Fibroblast of lung (primary cell): ENCODE measurements at regions not wholly inside any gene's neighbourhood (a gene's known extent, or its start where the extent isn't known, plus 50 kb on each side); places are given as distances from the start of the nearest gene placed in this dataset.

Experiments
- DNase-seq, 2 donors: peaks; one replicate each; pipeline versions ENCODE4 v3.0.0 to v3.0.0-alpha.2; 2010; ENCODE audit warnings: low read depth in 2 of 2
- H2AFZ ChIP-seq: 2 replicates; pipeline ENCODE4 v1.5.1; 2012; ENCODE audit warnings: low read length, control low read depth, inconsistent platforms
- H3K27ac ChIP-seq: 2 replicates; pipeline ENCODE4 v1.5.1; 2011; ENCODE audit warnings: low read length, control low read depth; ENCODE audit not compliant: insufficient read depth
- H3K27me3 ChIP-seq: 2 replicates; pipeline ENCODE4 v1.5.1; 2011; ENCODE audit warnings: mild to moderate bottlenecking, low read length; ENCODE audit not compliant: control insufficient read depth, insufficient read depth
- H3K36me3 ChIP-seq: 2 replicates; pipeline ENCODE4 v1.5.1; 2011; ENCODE audit warnings: low read length; ENCODE audit not compliant: control insufficient read depth, insufficient read depth
- H3K4me1 ChIP-seq: 2 replicates; pipeline ENCODE4 v1.5.1; 2011; ENCODE audit warnings: low read length; ENCODE audit not compliant: control insufficient read depth, insufficient read depth; ENCODE audit errors: extremely low read depth
- H3K4me2 ChIP-seq: 2 replicates; pipeline ENCODE4 v1.5.1; 2011; ENCODE audit warnings: low read length, control low read depth; ENCODE audit not compliant: insufficient read depth; ENCODE audit errors: extremely low read depth
- H3K4me3 ChIP-seq, 4 experiments: fragments of 200-600 bp in 1 of 4; sonication (generic) in 1 of 4; replicated peaks in 1 of 4; 2 replicates each; pipeline ENCODE4 v1.5.1; 2011 to 2016; ENCODE audit warnings: low read length in 4 of 4, low read depth in 3 of 4, mild to moderate bottlenecking in 3 of 4, control low read depth in 2 of 4, inconsistent platforms in 1 of 4, mixed read lengths in 1 of 4; ENCODE audit not compliant: insufficient read depth in 1 of 4; ENCODE audit errors: control extremely low read depth in 1 of 4
- H3K79me2 ChIP-seq: 2 replicates; pipeline ENCODE4 v1.5.1; 2012; ENCODE audit warnings: mild to moderate bottlenecking, low read length, inconsistent platforms; ENCODE audit not compliant: control insufficient read depth, insufficient read depth
- H3K9ac ChIP-seq: 2 replicates; pipeline ENCODE4 v1.5.1; 2011; ENCODE audit warnings: mild to moderate bottlenecking, low read length, control low read depth; ENCODE audit not compliant: insufficient read depth
- H3K9me3 ChIP-seq: 2 replicates; pipeline ENCODE4 v1.5.1; 2012; ENCODE audit warnings: low read depth, low read length; ENCODE audit not compliant: control insufficient read depth, insufficient read depth
- H4K20me1 ChIP-seq: 2 replicates; pipeline ENCODE4 v1.5.1; 2011; ENCODE audit warnings: low read length; ENCODE audit not compliant: control insufficient read depth, insufficient read depth; ENCODE audit errors: extremely low read depth
- CTCF ChIP-seq, 2 donors: IDR thresholded peaks in 1 of 2; conservative IDR thresholded peaks in 1 of 2; 1 replicate in 1 of 2; 2 replicates in 1 of 2; pipeline ENCODE4 v1.5.1; 2011 to 2012; ENCODE audit warnings: low read length in 2 of 2, control low read depth in 1 of 2, inconsistent platforms in 1 of 2, low read depth in 1 of 2, mild to moderate bottlenecking in 1 of 2
- EZH2 ChIP-seq: IDR thresholded peaks from 2 replicates; pipeline ENCODE4 v1.5.1; 2012; ENCODE audit warnings: low read length, control low read depth, mild to moderate bottlenecking; ENCODE audit errors: missing control alignments

GRCh38 chr6:156650896-156651390 is 126.2 kb upstream of the ARID1B start:
- H3K27ac ChIP-seq: no peak overlapping the region
- no peaks in the 10 kb centered on the region for H3K27me3 ChIP-seq
- no peak for TF ChIP-seq CTCF (conservative IDR thresholded peaks at IDR 0.05 in 1 of 2, IDR thresholded peaks at IDR 0.05 in 1 of 2; ENCODE audit: low read depth in 1 of 2, low read length in 2 of 2)
- no peak for TF ChIP-seq EZH2
- no peak for DNase-seq
- no peaks in the 10 kb centered on the region for H3K9me3 ChIP-seq
- no peak overlapping the region for H3K4me3 ChIP-seq
- H3K4me1 ChIP-seq: no peaks in the 10 kb centered on the region
- no peaks in the 10 kb centered on the region for H3K36me3 ChIP-seq
- H3K79me2 ChIP-seq: no peaks in the 10 kb centered on the region
- no peaks in the 10 kb centered on the region for H4K20me1 ChIP-seq
- H3K4me2 ChIP-seq: no peak overlapping the region
- no peak overlapping the region for H3K9ac ChIP-seq
- H2AFZ ChIP-seq: no peak overlapping the region

DNA sequence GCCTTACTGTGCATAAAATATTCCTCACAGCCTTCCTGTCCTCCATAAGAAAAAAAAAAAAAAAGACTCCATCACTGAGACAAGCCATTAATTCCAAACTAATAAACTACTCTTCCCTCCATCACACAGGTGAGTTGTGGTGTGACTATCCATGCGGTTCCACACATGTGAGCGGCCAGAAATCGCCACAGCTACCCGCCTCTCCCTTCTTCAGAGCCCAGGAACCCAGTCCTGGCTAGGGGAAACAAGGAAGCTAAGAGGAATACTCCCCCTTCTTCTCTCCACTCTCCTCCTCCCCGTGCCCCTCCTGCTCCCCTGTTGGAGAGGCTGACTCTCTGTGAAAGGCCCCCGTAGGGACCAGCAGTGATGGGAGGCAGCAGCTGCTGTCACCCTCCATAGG is 128.6 kb upstream of the ARID1B start:
- Histone ChIP-seq H3K9ac (no peak overlapping the region), H4K20me1 (no peaks in the 10 kb centered on the region), H2AFZ (no peak overlapping the region), H3K4me3 (no peak overlapping the region), H3K9me3 (no peaks in the 10 kb centered on the region), H3K79me2 (no peaks in the 10 kb centered on the region), H3K4me1 (no peaks in the 10 kb centered on the region), H3K4me2 (no peak overlapping the region), H3K36me3 (no peaks in the 10 kb centered on the region), H3K27ac (no peak overlapping the region), H3K27me3 (no peaks in the 10 kb centered on the region)
- TF ChIP-seq CTCF (conservative IDR thresholded peaks at IDR 0.05 in 1 of 2, IDR thresholded peaks at IDR 0.05 in 1 of 2; ENCODE audit: low read depth in 1 of 2, low read length in 2 of 2) (no peak), EZH2 (no peak)
- no peak for DNase-seq

DNA sequence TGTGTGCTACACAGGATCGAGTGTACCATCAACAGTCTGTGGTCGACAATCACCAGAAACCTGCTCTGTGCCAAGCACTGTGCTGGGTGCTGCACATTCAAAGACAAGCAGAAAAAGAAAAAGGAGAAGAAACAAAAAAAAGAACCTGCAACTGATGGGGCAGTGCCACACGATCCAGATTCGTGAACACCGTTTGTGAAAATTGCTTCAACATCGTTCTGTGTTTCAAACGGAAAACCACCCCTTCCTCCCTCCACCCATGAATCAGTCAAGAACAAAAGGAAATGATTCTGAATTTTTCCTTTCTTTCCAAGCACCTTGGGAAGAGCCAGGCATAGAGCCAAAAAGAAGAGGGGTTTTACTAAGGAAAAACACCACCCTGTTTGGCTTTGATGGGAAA is 129.2 kb upstream of the ARID1B start:
- Histone ChIP-seq H3K27me3 (no peaks in the 10 kb centered on the region), H3K9ac (no peak overlapping the region)

More for the DNA sequence above, 129.2 kb upstream of the ARID1B start:
- Histone ChIP-seq H3K9me3 (no peaks in the 10 kb centered on the region), H3K4me2 (no peak overlapping the region), H3K4me3 (no peak overlapping the region), H3K27ac (no peak overlapping the region), H3K79me2 (no peaks in the 10 kb centered on the region), H3K4me1 (no peaks in the 10 kb centered on the region), H2AFZ (no peak overlapping the region), H4K20me1 (no peaks in the 10 kb centered on the region), H3K36me3 (no peaks in the 10 kb centered on the region)
- TF ChIP-seq EZH2: no peak
- TF ChIP-seq CTCF (conservative IDR thresholded peaks at IDR 0.05 in 1 of 2, IDR thresholded peaks at IDR 0.05 in 1 of 2; ENCODE audit: low read depth in 1 of 2, low read length in 2 of 2): no peak
- no peak for DNase-seq
